ENCODE measurements at regions not wholly inside any gene's neighbourhood (a gene's known extent, or its start where the extent isn't known, plus 50 kb on each side); places are given as distances from the start of the nearest gene placed in this dataset.

DNA sequence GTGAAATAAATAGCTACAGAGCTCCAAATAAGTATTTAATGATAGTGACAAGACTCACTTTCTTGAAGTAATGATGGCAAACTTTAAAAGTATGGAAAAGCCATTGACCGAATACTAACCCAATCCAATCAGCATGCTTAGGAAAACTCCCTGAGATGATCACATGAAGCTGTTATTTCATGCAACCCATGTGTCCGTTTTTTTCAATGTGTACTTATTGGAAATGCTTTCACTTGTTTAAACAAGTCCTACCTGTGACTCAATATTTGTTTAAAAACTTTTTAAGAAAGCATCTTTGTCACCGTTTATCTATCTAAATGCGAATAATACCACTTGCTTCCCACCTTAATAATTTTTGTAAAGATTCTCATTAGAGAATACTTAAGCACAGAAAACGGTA lies 185.8 kb downstream of the NRIP1 start:
- no peak for DNase-seq (ENCODE audit: low spot score)
- no TSS peak for BruUV-seq (replicated peaks)
- no peaks in the 10 kb centered on the region for H3K4me1 ChIP-seq (ENCODE audit: insufficient read depth, low read length, poor library complexity, severe bottlenecking)
- H3K27ac ChIP-seq (ENCODE audit: low read depth, low read length, poor library complexity, severe bottlenecking) = no peak overlapping the region
- no peaks in the 10 kb centered on the region for H3K9me2 ChIP-seq (ENCODE audit: insufficient read depth, low read length)
- POLR2A ChIA-PET = interaction anchor here (0.8 to 1.7 kb wide), 3 partner anchors 10 to 415 kb away, joined by 3 to 6 read pairs (median 3); no protein-coding TSS in a partner anchor
- TF ChIP-seq, protein P1, sequence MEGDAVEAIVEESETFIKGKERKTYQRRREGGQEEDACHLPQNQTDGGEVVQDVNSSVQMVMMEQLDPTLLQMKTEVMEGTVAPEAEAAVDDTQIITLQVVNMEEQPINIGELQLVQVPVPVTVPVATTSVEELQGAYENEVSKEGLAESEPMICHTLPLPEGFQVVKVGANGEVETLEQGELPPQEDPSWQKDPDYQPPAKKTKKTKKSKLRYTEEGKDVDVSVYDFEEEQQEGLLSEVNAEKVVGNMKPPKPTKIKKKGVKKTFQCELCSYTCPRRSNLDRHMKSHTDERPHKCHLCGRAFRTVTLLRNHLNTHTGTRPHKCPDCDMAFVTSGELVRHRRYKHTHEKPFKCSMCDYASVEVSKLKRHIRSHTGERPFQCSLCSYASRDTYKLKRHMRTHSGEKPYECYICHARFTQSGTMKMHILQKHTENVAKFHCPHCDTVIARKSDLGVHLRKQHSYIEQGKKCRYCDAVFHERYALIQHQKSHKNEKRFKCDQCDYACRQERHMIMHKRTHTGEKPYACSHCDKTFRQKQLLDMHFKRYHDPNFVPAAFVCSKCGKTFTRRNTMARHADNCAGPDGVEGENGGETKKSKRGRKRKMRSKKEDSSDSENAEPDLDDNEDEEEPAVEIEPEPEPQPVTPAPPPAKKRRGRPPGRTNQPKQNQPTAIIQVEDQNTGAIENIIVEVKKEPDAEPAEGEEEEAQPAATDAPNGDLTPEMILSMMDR (conservative IDR thresholded peaks at IDR 0.05; ENCODE audit: low read length) = no peak
- H3K4me2 ChIP-seq (ENCODE audit: low read length) = no peak overlapping the region
- no peak overlapping the region for H3K4me3 ChIP-seq (ENCODE audit: low read depth, low read length, poor library complexity, severe bottlenecking)
- H4K20me1 ChIP-seq (ENCODE audit: insufficient read depth, low read length) = no peaks in the 10 kb centered on the region
- no peaks in the 10 kb centered on the region for H3K79me2 ChIP-seq (ENCODE audit: insufficient read depth, low read depth, low read length)
- H3K9me3 ChIP-seq (ENCODE audit: low read length) = no peaks in the 10 kb centered on the region
- CTCF ChIA-PET (ENCODE audit: unreplicated experiment) = no interaction called here
- no peak overlapping the region for H2AFZ ChIP-seq (ENCODE audit: low read length)
- intact Hi-C loops (cut with micrococcal nuclease; ENCODE audit: unreplicated experiment) = no loop called here
- H3K36me3 ChIP-seq (ENCODE audit: insufficient read depth, low read length) = no peaks in the 10 kb centered on the region

DNA sequence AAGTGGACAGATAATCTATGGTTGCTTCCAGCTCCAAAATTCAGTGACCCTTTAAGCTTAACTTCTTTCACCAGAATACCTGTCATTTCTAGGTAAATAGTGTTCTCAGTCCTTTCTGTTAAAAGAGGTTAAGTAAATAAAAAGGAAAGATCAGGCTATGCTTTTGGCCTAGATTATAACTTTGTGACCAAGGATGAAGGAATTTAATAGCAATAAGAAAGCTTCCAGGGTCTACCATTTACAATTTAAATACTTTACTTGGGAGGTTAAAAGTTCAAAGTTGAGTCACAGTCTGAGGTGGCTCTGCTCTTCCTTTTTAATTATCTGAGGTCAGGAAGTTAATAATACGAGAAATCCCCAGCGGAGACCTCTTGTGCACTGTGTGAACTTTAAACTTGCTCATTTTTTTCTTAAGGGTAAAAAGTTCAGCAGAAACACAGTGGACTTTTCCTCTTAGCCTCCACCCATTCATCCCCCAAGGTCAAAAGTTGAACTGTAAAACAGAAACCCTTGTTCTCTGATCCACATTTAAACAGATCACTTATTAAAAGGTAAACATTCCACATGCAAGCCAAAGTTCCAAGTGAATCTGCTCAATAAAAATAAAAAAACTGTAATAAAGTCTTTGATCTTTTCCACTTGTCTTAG lies 187.1 kb downstream of the NRIP1 start:
- H3K4me3 ChIP-seq (ENCODE audit: low read depth, low read length, poor library complexity, severe bottlenecking) = no peak overlapping the region
- no peaks in the 10 kb centered on the region for H4K20me1 ChIP-seq (ENCODE audit: insufficient read depth, low read length)
- intact Hi-C loops (cut with micrococcal nuclease; ENCODE audit: unreplicated experiment) = no loop called here
- no peak for DNase-seq (ENCODE audit: low spot score)
- ChIA-PET CTCF (ENCODE audit: unreplicated experiment) (no interaction called here), POLR2A (interaction anchor here (0.6 to 1.7 kb wide), 3 partner anchors 9 to 38 kb away, joined by 3 to 6 read pairs (median 3); no protein-coding TSS in a partner anchor)
- H3K79me2 ChIP-seq (ENCODE audit: insufficient read depth, low read depth, low read length) = no peaks in the 10 kb centered on the region
- H3K9me3 ChIP-seq (ENCODE audit: low read length) = no peaks in the 10 kb centered on the region
- no TSS peak for BruUV-seq (replicated peaks)
- no peaks in the 10 kb centered on the region for H3K36me3 ChIP-seq (ENCODE audit: insufficient read depth, low read length)
- TF ChIP-seq, protein P1 (conservative IDR thresholded peaks at IDR 0.05; ENCODE audit: low read length) = no peak
- no peak for TF ChIP-seq EZH2phosphoT487 (IDR thresholded peaks at IDR 0.05; ENCODE audit: borderline replicate concordance, low read depth, low read length)
- H3K27ac ChIP-seq (ENCODE audit: low read depth, low read length, poor library complexity, severe bottlenecking) = no peak overlapping the region
- no peak overlapping the region for H2AFZ ChIP-seq (ENCODE audit: low read length)
- H3K4me2 ChIP-seq (ENCODE audit: low read length) = no peak overlapping the region
- no peaks in the 10 kb centered on the region for H3K9me2 ChIP-seq (ENCODE audit: insufficient read depth, low read length)
- H3K4me1 ChIP-seq (ENCODE audit: insufficient read depth, low read length, poor library complexity, severe bottlenecking) = no peaks in the 10 kb centered on the region

DNA sequence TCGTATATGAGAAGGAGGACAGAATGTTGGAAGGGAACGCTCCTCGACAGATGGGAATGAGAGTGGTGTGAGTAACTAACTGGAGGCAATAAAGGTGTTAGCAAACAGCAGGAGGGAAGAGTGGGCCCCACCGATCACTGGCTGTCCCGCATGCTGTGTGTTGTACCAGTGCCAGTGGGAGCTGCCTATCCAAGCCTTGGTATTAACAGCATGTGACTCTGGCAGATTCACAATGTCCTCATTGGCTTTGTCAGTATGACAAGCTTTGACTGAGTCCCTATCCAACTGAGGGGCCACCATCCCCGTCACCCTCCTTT lies 188.3 kb downstream of the NRIP1 start:
- DNase-seq (ENCODE audit: low spot score) = no peak
- intact Hi-C loops (cut with micrococcal nuclease; ENCODE audit: unreplicated experiment) = no loop called here
- H3K9me2 ChIP-seq (ENCODE audit: insufficient read depth, low read length) = no peaks in the 10 kb centered on the region
- no peak overlapping the region for H2AFZ ChIP-seq (ENCODE audit: low read length)
- POLR2A ChIA-PET = interaction anchor here (0.6 kb wide), 2 partner anchors 14 to 40 kb away, joined by 3 read pairs; no protein-coding TSS in a partner anchor
- CTCF ChIA-PET (ENCODE audit: unreplicated experiment) = no interaction called here
- no peak overlapping the region for H3K27ac ChIP-seq (ENCODE audit: low read depth, low read length, poor library complexity, severe bottlenecking)
- no TSS peak for BruUV-seq (replicated peaks)
- no peak overlapping the region for H3K4me2 ChIP-seq (ENCODE audit: low read length)
- H3K4me3 ChIP-seq (ENCODE audit: low read depth, low read length, poor library complexity, severe bottlenecking) = no peak overlapping the region
- no peaks in the 10 kb centered on the region for H3K9me3 ChIP-seq (ENCODE audit: low read length)
- TF ChIP-seq EZH2phosphoT487 (IDR thresholded peaks at IDR 0.05; ENCODE audit: borderline replicate concordance, low read depth, low read length) = no peak
- TF ChIP-seq, protein P1 (conservative IDR thresholded peaks at IDR 0.05; ENCODE audit: low read length) = no peak
- H3K36me3 ChIP-seq (ENCODE audit: insufficient read depth, low read length) = no peaks in the 10 kb centered on the region
- H4K20me1 ChIP-seq (ENCODE audit: insufficient read depth, low read length) = no peaks in the 10 kb centered on the region
- no peaks in the 10 kb centered on the region for H3K4me1 ChIP-seq (ENCODE audit: insufficient read depth, low read length, poor library complexity, severe bottlenecking)
- no peaks in the 10 kb centered on the region for H3K79me2 ChIP-seq (ENCODE audit: insufficient read depth, low read depth, low read length)
